ENCODE measurements at regions not wholly inside any gene's neighbourhood (a gene's known extent, or its start where the extent isn't known, plus 50 kb on each side); places are given as distances from the start of the nearest gene placed in this dataset.

- H3K36me3 Mint-ChIP-seq (ENCODE audit: low read depth), result no peaks in the 10 kb centered on the region
- no peak overlapping the region for H3K27ac Mint-ChIP-seq (ENCODE audit: unreplicated experiment)
- peaks cover 7% of the 10 kb centered on the region for H3K4me1 Mint-ChIP-seq
- no peak for TF ChIP-seq CTCF (conservative IDR thresholded peaks at IDR 0.05)
- no peak overlapping the region for H3K4me3 Mint-ChIP-seq
- H3K27me3 Mint-ChIP-seq (ENCODE audit: low read depth), result no peaks in the 10 kb centered on the region
- DNase-seq (ENCODE audit: low read depth, low spot score), result no peak
- peaks cover 9% of the 10 kb centered on the region for H3K9me3 Mint-ChIP-seq
Measured at GRCh38 chr6:114764866-114765265, 422.0 kb upstream of the HS3ST5 start.

- H3K4me1 Mint-ChIP-seq, result peaks cover 7% of the 10 kb centered on the region
- no peak overlapping the region for H3K4me3 Mint-ChIP-seq
- no peaks in the 10 kb centered on the region for H3K36me3 Mint-ChIP-seq (ENCODE audit: low read depth)
- H3K27ac Mint-ChIP-seq (ENCODE audit: unreplicated experiment), result no peak overlapping the region
- H3K27me3 Mint-ChIP-seq (ENCODE audit: low read depth), result no peaks in the 10 kb centered on the region
- no peak for TF ChIP-seq CTCF (conservative IDR thresholded peaks at IDR 0.05)
- no peak for DNase-seq (ENCODE audit: low read depth, low spot score)
- H3K9me3 Mint-ChIP-seq, result peaks cover 9% of the 10 kb centered on the region
Measured at GRCh38 chr6:114762145-114762544, 419.3 kb upstream of the HS3ST5 start.

GRCh38 chr6:114747995-114748625, 405.3 kb upstream of the HS3ST5 start:
- peaks cover 3% of the 10 kb centered on the region for H3K27me3 Mint-ChIP-seq (ENCODE audit: low read depth)
- no peak overlapping the region for H3K4me3 Mint-ChIP-seq
- no peak overlapping the region for H3K27ac Mint-ChIP-seq (ENCODE audit: unreplicated experiment)
- H3K36me3 Mint-ChIP-seq (ENCODE audit: low read depth), result no peaks in the 10 kb centered on the region
- peak; percentile 94 for TF ChIP-seq CTCF (conservative IDR thresholded peaks at IDR 0.05)
- peak; percentile 59 for DNase-seq (ENCODE audit: low read depth, low spot score)
- no peaks in the 10 kb centered on the region for H3K9me3 Mint-ChIP-seq
- no peaks in the 10 kb centered on the region for H3K4me1 Mint-ChIP-seq

GRCh38 chr6:114740547-114740946, 397.7 kb upstream of the HS3ST5 start:
- TF ChIP-seq CTCF (conservative IDR thresholded peaks at IDR 0.05), result no peak
- no peak overlapping the region for H3K27ac Mint-ChIP-seq (ENCODE audit: unreplicated experiment)
- no peaks in the 10 kb centered on the region for H3K36me3 Mint-ChIP-seq (ENCODE audit: low read depth)
- no peaks in the 10 kb centered on the region for H3K9me3 Mint-ChIP-seq
- no peaks in the 10 kb centered on the region for H3K4me1 Mint-ChIP-seq
- no peak for DNase-seq (ENCODE audit: low read depth, low spot score)
- no peaks in the 10 kb centered on the region for H3K27me3 Mint-ChIP-seq (ENCODE audit: low read depth)
- H3K4me3 Mint-ChIP-seq, result no peak overlapping the region

- no peak overlapping the region for H3K27ac Mint-ChIP-seq (ENCODE audit: unreplicated experiment)
- no peaks in the 10 kb centered on the region for H3K27me3 Mint-ChIP-seq (ENCODE audit: low read depth)
- H3K4me1 Mint-ChIP-seq, result no peaks in the 10 kb centered on the region
- H3K4me3 Mint-ChIP-seq, result no peak overlapping the region
- no peak for DNase-seq (ENCODE audit: low read depth, low spot score)
- no peaks in the 10 kb centered on the region for H3K36me3 Mint-ChIP-seq (ENCODE audit: low read depth)
- no peak for TF ChIP-seq CTCF (conservative IDR thresholded peaks at IDR 0.05)
- no peaks in the 10 kb centered on the region for H3K9me3 Mint-ChIP-seq
Measured at GRCh38 chr6:114739656-114740055, 396.8 kb upstream of the HS3ST5 start.

Measured in neural crest cell (in vitro differentiated cells).